Suprapubic skin (tissue), 4 donors: ENCODE measurements at regions not wholly inside any gene's neighbourhood (a gene's known extent, or its start where the extent isn't known, plus 50 kb on each side); places are given as distances from the start of the nearest gene placed in this dataset.

ENCODE experiments used
- EP300 ChIP-seq: sonication (generic); formaldehyde crosslinking; IDR thresholded peaks from one replicate; pipeline ENCODE4 v1.6.1; 2017; ENCODE audit warnings: antibody characterized with exemption
- POLR2A ChIP-seq, 2 donors: fragments of 450-650 bp; IDR thresholded peaks; one replicate each; pipeline ENCODE4 v1.6.1; 2017; ENCODE audit warnings: antibody characterized with exemption in 2 of 2, mild to moderate bottlenecking in 2 of 2, moderate library complexity in 2 of 2
- POLR2AphosphoS5 ChIP-seq, 3 donors: sonication (generic); formaldehyde crosslinking; IDR thresholded peaks; one replicate each; pipeline ENCODE4 v1.6.1; 2017; ENCODE audit warnings: antibody characterized with exemption in 3 of 3
- TF ChIP-seq, protein P1 (sequence below), 2 donors: fragments of 200-600 bp in 1 of 2; fragments of 450-650 bp in 1 of 2; sonication (generic) in 1 of 2; IDR thresholded peaks; one replicate each; pipeline ENCODE4 v1.5.1; 2016 to 2019; ENCODE audit warnings: antibody characterized with exemption in 2 of 2, mild to moderate bottlenecking in 1 of 2, moderate library complexity in 1 of 2

DNA sequence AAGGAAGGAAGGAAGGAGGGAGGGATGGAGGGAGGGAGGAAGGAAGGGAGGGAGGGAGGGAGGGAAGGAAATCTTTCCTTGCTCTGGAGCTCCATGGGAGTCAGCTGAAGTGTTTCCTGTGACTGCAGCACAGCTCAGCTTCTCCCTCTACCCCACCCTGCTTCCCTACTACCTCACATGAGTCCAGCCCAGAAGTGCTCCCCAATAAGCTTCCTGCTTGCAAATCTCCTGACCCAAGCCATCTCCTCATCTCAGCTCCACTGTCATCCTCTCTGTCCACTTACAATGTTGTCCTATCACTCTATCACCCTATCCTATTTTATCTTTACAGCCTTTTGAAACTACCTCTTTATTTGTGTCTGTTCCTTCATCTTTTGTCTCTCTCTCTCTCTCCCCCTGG, 52.9 kb upstream of the SSBP3 start:
- TF ChIP-seq EP300: no peak
- TF ChIP-seq POLR2AphosphoS5 (IDR thresholded peaks at IDR 0.05): no peak
- no peak for TF ChIP-seq POLR2A (IDR thresholded peaks at IDR 0.05)
- TF ChIP-seq, protein P1, sequence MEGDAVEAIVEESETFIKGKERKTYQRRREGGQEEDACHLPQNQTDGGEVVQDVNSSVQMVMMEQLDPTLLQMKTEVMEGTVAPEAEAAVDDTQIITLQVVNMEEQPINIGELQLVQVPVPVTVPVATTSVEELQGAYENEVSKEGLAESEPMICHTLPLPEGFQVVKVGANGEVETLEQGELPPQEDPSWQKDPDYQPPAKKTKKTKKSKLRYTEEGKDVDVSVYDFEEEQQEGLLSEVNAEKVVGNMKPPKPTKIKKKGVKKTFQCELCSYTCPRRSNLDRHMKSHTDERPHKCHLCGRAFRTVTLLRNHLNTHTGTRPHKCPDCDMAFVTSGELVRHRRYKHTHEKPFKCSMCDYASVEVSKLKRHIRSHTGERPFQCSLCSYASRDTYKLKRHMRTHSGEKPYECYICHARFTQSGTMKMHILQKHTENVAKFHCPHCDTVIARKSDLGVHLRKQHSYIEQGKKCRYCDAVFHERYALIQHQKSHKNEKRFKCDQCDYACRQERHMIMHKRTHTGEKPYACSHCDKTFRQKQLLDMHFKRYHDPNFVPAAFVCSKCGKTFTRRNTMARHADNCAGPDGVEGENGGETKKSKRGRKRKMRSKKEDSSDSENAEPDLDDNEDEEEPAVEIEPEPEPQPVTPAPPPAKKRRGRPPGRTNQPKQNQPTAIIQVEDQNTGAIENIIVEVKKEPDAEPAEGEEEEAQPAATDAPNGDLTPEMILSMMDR (IDR thresholded peaks at IDR 0.05): no peak
